ENCODE measurements at regions not wholly inside any gene's neighbourhood (a gene's known extent, or its start where the extent isn't known, plus 50 kb on each side); places are given as distances from the start of the nearest gene placed in this dataset.

DNA sequence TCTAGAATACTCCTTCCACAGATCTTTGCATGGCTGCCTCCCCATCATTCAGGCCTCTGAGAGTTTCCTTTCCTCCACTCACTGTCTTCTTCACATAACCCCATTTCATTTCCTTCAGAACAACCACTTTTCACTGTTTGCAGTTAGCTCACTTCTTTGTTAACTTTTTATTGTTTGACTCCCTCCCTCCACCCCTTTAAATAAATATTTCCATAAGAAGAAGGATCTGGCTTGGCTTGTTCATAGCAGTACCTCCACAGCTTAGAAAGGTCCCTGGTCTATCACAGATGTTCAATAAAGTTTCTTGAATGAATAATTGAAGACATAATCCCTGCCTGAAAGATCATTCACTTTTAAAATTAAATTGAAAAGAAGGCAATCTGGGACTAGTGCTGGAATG lies 661.6 kb downstream of the ACTL7B start:
- TF ChIP-seq, protein P1, sequence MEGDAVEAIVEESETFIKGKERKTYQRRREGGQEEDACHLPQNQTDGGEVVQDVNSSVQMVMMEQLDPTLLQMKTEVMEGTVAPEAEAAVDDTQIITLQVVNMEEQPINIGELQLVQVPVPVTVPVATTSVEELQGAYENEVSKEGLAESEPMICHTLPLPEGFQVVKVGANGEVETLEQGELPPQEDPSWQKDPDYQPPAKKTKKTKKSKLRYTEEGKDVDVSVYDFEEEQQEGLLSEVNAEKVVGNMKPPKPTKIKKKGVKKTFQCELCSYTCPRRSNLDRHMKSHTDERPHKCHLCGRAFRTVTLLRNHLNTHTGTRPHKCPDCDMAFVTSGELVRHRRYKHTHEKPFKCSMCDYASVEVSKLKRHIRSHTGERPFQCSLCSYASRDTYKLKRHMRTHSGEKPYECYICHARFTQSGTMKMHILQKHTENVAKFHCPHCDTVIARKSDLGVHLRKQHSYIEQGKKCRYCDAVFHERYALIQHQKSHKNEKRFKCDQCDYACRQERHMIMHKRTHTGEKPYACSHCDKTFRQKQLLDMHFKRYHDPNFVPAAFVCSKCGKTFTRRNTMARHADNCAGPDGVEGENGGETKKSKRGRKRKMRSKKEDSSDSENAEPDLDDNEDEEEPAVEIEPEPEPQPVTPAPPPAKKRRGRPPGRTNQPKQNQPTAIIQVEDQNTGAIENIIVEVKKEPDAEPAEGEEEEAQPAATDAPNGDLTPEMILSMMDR (IDR thresholded peaks at IDR 0.05; ENCODE audit: low read depth, low read length, poor library complexity, severe bottlenecking): no peak
- no peak for TF ChIP-seq EZH2phosphoT487 (IDR thresholded peaks at IDR 0.05; ENCODE audit: borderline replicate concordance, low read length)
